Common myeloid progenitor, CD34-positive (primary cell): ENCODE measurements at regions not wholly inside any gene's neighbourhood (a gene's known extent, or its start where the extent isn't known, plus 50 kb on each side); places are given as distances from the start of the nearest gene placed in this dataset.

Experiments
- CTCF ChIA-PET: fragments of 350-600 bp; sonication (Branson Sonifier 250); formaldehyde crosslinking; loops from one replicate; lab custom pipeline; 2021; ENCODE audit warnings: antibody characterized with exemption; lab: Charles Lee
- POLR2A ChIA-PET: fragments of 350-600 bp; sonication (Branson Sonifier 250); formaldehyde crosslinking; loops from one replicate; lab custom pipeline; 2021; ENCODE audit warnings: antibody characterized with exemption; lab: Charles Lee
- DNase-seq, 3 donors: peaks; one replicate each; pipeline versions ENCODE4 v3.0.0 to v3.0.0-alpha.2; 2013
- H3K27ac ChIP-seq, 2 experiments: 1 replicate in 1 of 2; 2 replicates in 1 of 2; pipeline ENCODE4 v1.7.0; 2013; ENCODE audit warnings: inconsistent platforms in 2 of 2, low read length in 2 of 2, mild to moderate bottlenecking in 2 of 2, low read depth in 1 of 2, moderate library complexity in 1 of 2; ENCODE audit not compliant: severe bottlenecking in 2 of 2, insufficient read depth in 1 of 2, poor library complexity in 1 of 2
- H3K27me3 ChIP-seq, 5 experiments: replicated peaks in 2 of 5; 1 replicate in 3 of 5; 2 replicates in 2 of 5; pipeline versions ENCODE4 v1.6.1 to v1.7.0; 2013; ENCODE audit warnings: low read length in 4 of 5, mild to moderate bottlenecking in 2 of 5, moderate library complexity in 2 of 5, inconsistent platforms in 1 of 5; ENCODE audit not compliant: insufficient read depth in 5 of 5, control insufficient read depth in 4 of 5
- H3K36me3 ChIP-seq, 4 experiments: 1 replicate in 2 of 4; 2 replicates in 2 of 4; pipeline versions ENCODE4 v1.6.1 to v1.7.0; 2013; ENCODE audit warnings: low read length in 3 of 4, control low read depth in 1 of 4, mild to moderate bottlenecking in 1 of 4; ENCODE audit not compliant: control insufficient read depth in 4 of 4, insufficient read depth in 4 of 4
- H3K4me1 ChIP-seq, 4 experiments: 1 replicate in 3 of 4; 2 replicates in 1 of 4; pipeline versions ENCODE4 v1.6.1 to v1.7.1; 2013; ENCODE audit warnings: low read length in 3 of 4, mild to moderate bottlenecking in 3 of 4, control low read depth in 1 of 4, inconsistent platforms in 1 of 4, moderate library complexity in 1 of 4; ENCODE audit not compliant: control insufficient read depth in 4 of 4, insufficient read depth in 4 of 4; ENCODE audit errors: control extremely low read depth in 1 of 4
- H3K4me3 ChIP-seq, 7 experiments: 1 replicate in 4 of 7; 2 replicates in 3 of 7; pipeline versions ENCODE4 v1.5.1 to v1.7.0; 2013; ENCODE audit warnings: mild to moderate bottlenecking in 7 of 7, low read length in 6 of 7, moderate library complexity in 6 of 7, inconsistent platforms in 2 of 7, low read depth in 2 of 7, control low read depth in 1 of 7; ENCODE audit not compliant: insufficient read depth in 4 of 7, control insufficient read depth in 1 of 7; ENCODE audit errors: extremely low read depth in 1 of 7
- H3K9me3 ChIP-seq, 5 experiments: 1 replicate in 4 of 5; 2 replicates in 1 of 5; pipeline versions ENCODE4 v1.6.1 to v1.7.1; 2013; ENCODE audit warnings: low read length in 4 of 5, mild to moderate bottlenecking in 2 of 5, inconsistent platforms in 1 of 5, low read depth in 1 of 5, moderate library complexity in 1 of 5; ENCODE audit not compliant: control insufficient read depth in 4 of 5, insufficient read depth in 2 of 5; ENCODE audit errors: control extremely low read depth in 1 of 5
- WGBS: methylation state at CpG from one replicate; pipeline ENCODE4 v1.1.5; 2013; ENCODE audit not compliant: insufficient coverage; 5-methylcytosine and 5-hydroxymethylcytosine counted together

DNA sequence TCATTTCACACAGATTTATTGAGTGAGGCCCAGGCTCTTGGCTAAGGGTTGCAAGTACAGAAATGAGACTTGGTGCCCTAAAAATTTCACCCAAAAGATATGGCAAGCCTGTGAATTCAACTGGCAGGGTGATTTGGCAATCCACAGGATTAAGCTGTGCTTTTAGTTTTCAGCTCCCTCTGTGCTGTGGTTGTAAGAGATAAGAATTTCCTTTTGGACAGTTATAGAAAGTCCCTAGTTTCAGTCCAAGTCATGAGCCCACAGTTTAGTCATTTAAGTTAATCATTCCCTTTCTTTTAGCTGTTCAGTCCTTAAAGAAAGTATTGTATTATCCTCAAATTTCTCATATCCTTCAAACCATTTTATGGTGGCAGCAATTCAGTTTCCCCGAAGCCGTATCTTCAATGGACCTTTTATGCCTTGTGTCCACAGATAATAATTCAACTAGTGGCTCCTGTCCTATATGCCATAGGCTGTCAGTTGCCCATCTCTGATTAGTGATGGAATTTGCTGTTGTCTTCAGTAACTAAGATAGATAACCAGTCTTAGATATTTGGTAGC is 73.4 kb upstream of the NAMPT start:
- ChIA-PET CTCF (interaction anchor here (0.9 kb wide), 1 partner anchor 33 kb away, joined by 3 read pairs; no protein-coding TSS in a partner anchor), POLR2A (no interaction called here)
- Histone ChIP-seq H3K9me3 (peaks cover 0 to 1% (median 0%) of the 10 kb centered on the region in 5 experiments), H3K4me3 (no peak overlapping the region), H3K36me3 (no peaks in the 10 kb centered on the region), H3K27ac (no peak overlapping the region), H3K27me3 (no peaks in the 10 kb centered on the region), H3K4me1 (no peaks in the 10 kb centered on the region)
- 100% methylated on average over 2 of the region's 2 CpGs for WGBS
- no peak for DNase-seq

DNA sequence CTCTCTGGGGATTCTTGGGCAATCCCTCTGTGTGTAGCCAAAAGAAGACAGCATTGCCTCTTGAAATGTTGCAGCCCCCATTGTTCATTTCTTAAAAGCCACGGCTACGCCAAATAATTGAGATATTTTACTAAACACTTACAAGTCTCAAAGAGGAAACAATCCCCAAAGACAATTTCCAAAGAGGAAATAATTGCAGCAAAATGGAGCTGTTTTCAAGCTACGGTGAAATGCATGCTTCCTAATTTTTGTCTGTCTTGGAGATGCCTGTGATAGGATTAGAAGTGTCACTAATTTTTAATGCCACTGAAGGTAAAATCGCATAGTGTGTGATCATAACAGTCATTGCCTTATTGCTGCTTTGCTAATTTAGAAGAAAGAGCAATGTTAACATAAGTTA is 72.9 kb upstream of the NAMPT start:
- no peaks in the 10 kb centered on the region for H3K4me1 ChIP-seq
- H3K9me3 ChIP-seq, result peaks cover 0 to 1% (median 0%) of the 10 kb centered on the region in 5 experiments
- CTCF ChIA-PET, result interaction anchor here (0.9 kb wide), 1 partner anchor 34 kb away, joined by 3 read pairs; no protein-coding TSS in a partner anchor
- H3K36me3 ChIP-seq, result no peaks in the 10 kb centered on the region
- POLR2A ChIA-PET, result no interaction called here
- H3K27me3 ChIP-seq, result no peaks in the 10 kb centered on the region
- H3K4me3 ChIP-seq, result no peak overlapping the region
- no peak for DNase-seq
- no peak overlapping the region for H3K27ac ChIP-seq
- 54% methylated on average over 3 of the region's 4 CpGs for WGBS

DNA sequence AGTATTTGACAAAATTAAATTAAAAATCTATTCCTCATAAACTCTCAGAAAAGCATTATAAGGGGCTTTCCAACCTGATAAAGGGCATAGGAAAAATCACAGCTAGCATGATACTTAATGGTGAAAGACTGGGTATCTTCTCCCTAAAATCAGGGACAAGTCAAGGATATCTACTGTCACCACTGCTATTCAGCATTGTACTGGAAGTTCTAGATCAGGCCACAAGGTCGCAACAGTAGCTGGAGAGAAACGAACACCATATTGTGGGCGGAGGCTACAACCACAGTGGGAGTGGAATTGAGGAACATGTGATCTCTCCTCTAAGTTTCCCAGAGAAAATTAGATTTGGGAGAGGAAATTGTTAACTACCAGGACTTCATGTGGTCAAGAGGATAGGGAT is 70.0 kb upstream of the NAMPT start:
- Histone ChIP-seq H3K27ac (no peak overlapping the region), H3K36me3 (no peaks in the 10 kb centered on the region), H3K9me3 (peaks cover 0 to 6% (median 3%) of the 10 kb centered on the region in 5 experiments), H3K4me3 (no peak overlapping the region), H3K4me1 (no peaks in the 10 kb centered on the region), H3K27me3 (no peaks in the 10 kb centered on the region)
- ChIA-PET POLR2A (no interaction called here), CTCF (no interaction called here)
- DNase-seq, result no peak
- WGBS, result 100% methylated on average over 1 of the region's 3 CpGs

DNA sequence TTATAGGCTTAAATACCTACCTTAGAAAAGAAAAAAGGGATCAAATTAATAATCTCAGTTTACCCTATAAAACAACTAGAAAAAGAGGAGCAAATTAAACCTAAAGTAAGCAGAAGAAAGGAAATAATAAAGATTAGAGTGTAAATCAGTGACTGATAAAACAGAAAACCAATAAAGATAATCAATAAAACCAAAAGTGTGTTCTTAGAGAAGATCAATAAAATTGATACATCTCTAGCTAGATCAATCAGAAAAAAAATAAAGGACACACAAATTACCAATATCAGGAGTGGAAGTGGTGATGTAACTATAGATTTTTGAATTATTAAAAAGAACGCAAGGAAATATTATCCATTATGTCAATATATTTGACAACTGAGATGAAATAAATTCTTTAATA is 69.2 kb upstream of the NAMPT start:
- H3K27ac ChIP-seq, result no peak overlapping the region
- peaks cover 3 to 10% (median 4%) of the 10 kb centered on the region in 5 experiments for H3K9me3 ChIP-seq
- no peak overlapping the region for H3K4me3 ChIP-seq
- H3K4me1 ChIP-seq, result no peaks in the 10 kb centered on the region
- POLR2A ChIA-PET, result no interaction called here
- H3K27me3 ChIP-seq, result no peaks in the 10 kb centered on the region
- no peaks in the 10 kb centered on the region for H3K36me3 ChIP-seq
- DNase-seq, result no peak
- no CpG with 5 or more reads among the region's 1 CpG for WGBS
- CTCF ChIA-PET, result no interaction called here

DNA sequence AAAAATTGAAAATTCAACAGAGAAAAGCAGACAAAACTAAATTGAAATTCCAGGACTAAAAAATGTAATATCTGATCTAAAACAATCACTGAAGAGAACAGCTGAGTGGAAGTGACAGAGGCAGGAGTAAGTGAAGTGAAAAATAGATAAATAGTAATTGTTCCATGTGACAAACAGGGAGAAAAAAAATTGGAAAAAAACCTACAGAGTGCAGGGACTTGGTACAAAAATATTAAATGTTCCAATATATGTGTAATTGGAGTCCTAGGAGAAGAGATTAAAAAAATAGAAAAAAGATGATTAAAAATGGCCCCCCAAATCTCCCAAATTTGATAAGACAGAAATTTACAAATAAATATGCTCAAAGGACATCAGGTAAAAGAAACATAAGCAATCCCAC is 63.4 kb upstream of the NAMPT start:
- CTCF ChIA-PET, result no interaction called here
- no peak for DNase-seq
- H3K27ac ChIP-seq, result no peak overlapping the region

DNA sequence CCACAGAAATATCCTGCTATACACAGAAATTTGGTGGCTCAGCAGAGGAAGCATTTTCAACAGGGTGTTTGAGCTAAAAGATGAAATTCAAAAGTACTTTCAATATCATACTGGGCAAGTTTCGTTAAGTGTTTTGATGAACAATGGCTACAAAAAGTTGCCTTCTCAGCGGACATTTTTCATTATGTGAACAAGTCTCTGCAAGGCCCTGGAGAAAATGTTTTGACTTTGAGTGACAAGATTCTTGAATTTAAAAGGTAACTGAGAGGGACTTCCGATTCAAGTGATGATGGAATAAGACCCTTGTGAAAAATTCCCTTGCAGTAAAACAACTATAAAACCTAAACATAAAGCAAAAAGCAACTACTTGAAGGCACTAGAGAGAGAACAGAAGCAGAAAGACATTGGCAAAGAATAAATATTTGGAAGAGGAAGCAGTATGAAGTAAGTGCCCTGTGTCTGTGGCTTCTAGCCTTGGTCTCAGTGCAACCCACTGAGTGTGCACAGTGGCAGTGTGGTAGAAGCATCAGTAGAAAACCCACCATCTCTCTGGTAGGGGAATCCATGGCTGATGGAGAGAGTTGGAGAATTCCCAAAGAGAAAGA is 62.5 kb upstream of the NAMPT start:
- no peak overlapping the region for H3K4me3 ChIP-seq
- ChIA-PET POLR2A (no interaction called here), CTCF (no interaction called here)

More for the DNA sequence above, 63.4 kb upstream of the NAMPT start:
- POLR2A ChIA-PET, result no interaction called here
- no peak overlapping the region for H3K4me3 ChIP-seq
- peaks cover 0 to 14% (median 3%) of the 10 kb centered on the region in 4 experiments for H3K4me1 ChIP-seq
- no peaks in the 10 kb centered on the region for H3K36me3 ChIP-seq
- peaks cover 4 to 16% (median 8%) of the 10 kb centered on the region in 5 experiments for H3K9me3 ChIP-seq
- no peaks in the 10 kb centered on the region for H3K27me3 ChIP-seq

DNA sequence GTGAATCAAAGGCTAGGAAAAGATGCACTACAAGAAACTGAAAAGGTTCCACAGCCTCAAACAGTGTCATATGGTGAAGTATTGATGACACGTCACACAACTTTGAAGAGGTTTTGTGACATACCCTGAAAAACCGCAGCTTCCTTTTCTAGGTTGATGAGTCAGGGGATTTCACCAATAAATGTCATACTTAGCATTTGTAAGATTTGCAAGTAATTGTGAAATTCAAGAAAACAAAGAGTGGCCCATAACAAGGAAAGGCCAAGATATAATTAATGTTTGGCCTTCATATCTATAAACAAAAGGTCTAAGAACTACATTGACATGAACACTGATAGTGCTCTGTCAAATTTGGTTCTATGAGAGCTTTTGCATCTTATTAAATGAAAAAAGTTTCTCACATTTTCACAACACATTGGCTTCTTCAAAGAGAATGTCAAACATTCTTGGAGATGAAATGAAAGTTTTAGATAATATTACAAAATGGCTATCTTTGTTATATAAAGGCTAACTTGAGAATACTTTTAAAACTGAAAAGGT is 62.0 kb upstream of the NAMPT start:
- 76% methylated on average over 2 of the region's 2 CpGs for WGBS
- Histone ChIP-seq H3K4me1 (peaks cover 0 to 14% (median 3%) of the 10 kb centered on the region in 4 experiments), H3K27me3 (no peaks in the 10 kb centered on the region), H3K4me3 (no peak overlapping the region), H3K9me3 (peaks cover 4 to 28% (median 10%) of the 10 kb centered on the region in 5 experiments), H3K27ac (no peak overlapping the region), H3K36me3 (no peaks in the 10 kb centered on the region)
- ChIA-PET CTCF (no interaction called here), POLR2A (no interaction called here)
- peak; percentile 22 to 76 (median 70) for DNase-seq

More for the DNA sequence above, 62.5 kb upstream of the NAMPT start:
- DNase-seq, result peak in 1 of 3 donors; percentile 11
- no peak overlapping the region for H3K27ac ChIP-seq
- no peaks in the 10 kb centered on the region for H3K27me3 ChIP-seq
- H3K9me3 ChIP-seq, result peaks cover 4 to 22% (median 8%) of the 10 kb centered on the region in 5 experiments
- peaks cover 0 to 14% (median 3%) of the 10 kb centered on the region in 4 experiments for H3K4me1 ChIP-seq
- WGBS, result 100% methylated on average over 2 of the region's 3 CpGs
- no peaks in the 10 kb centered on the region for H3K36me3 ChIP-seq
